ENCODE measurements at regions not wholly inside any gene's neighbourhood (a gene's known extent, or its start where the extent isn't known, plus 50 kb on each side); places are given as distances from the start of the nearest gene placed in this dataset.

DNA sequence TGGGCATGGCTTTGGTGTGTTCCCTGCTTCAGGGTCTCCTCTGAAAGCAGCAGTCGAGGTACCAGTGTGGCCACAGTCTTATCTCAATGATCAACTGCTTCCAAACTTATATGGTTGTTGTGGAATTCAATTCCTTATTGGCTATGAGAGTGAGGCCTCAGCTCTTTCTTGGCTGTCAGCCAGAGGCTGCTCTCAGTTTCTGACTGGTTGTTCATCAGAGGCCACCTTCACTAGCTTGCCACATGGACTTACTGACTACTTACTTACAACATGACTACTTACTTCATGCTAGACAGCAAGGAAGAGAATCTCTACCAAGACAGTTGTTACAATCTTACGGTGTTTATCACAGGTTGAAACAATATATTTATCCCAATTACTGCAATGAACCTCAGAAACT lies 789.2 kb downstream of the DIPK2A start:
- Histone ChIP-seq H3K4me1 (no peaks in the 10 kb centered on the region), H3K36me3 (no peaks in the 10 kb centered on the region), H3K4me3 (no peak overlapping the region), H3K9me3 (peaks cover 0 to 8% (median 0%) of the 10 kb centered on the region in 4 donors), H3K27me3 (no peaks in the 10 kb centered on the region), H3K27ac (no peak overlapping the region)
- no peak for DNase-seq (ENCODE audit: low spot score in 2 of 2)
- TF ChIP-seq, protein P1, sequence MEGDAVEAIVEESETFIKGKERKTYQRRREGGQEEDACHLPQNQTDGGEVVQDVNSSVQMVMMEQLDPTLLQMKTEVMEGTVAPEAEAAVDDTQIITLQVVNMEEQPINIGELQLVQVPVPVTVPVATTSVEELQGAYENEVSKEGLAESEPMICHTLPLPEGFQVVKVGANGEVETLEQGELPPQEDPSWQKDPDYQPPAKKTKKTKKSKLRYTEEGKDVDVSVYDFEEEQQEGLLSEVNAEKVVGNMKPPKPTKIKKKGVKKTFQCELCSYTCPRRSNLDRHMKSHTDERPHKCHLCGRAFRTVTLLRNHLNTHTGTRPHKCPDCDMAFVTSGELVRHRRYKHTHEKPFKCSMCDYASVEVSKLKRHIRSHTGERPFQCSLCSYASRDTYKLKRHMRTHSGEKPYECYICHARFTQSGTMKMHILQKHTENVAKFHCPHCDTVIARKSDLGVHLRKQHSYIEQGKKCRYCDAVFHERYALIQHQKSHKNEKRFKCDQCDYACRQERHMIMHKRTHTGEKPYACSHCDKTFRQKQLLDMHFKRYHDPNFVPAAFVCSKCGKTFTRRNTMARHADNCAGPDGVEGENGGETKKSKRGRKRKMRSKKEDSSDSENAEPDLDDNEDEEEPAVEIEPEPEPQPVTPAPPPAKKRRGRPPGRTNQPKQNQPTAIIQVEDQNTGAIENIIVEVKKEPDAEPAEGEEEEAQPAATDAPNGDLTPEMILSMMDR (IDR thresholded peaks at IDR 0.05) = no peak
- no peak for TF ChIP-seq POLR2A (IDR thresholded peaks at IDR 0.05)
- no peak for TF ChIP-seq EP300 (IDR thresholded peaks at IDR 0.05)
- WGBS, 2 donors = 57 to 70% methylated on average over 2 of the region's 2 CpGs

DNA sequence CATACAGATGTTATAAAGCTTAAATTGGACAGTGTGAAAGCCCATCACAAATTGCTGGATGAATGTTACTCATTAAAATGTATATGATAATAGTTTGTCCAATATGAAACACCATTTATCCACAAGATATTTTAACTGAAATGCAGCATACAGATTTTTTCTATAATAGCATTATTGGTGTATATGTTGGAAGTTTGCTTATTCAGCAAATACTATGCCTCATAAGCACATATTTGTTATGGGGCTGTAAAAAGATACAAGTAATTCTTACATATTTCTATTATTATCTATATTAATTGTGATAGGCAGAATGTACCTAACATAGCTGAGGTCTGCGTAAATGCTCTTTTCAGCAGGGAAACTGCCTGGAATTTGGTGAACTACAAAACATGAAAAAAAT lies 790.5 kb downstream of the DIPK2A start:
- no peak overlapping the region for H3K4me3 ChIP-seq
- H3K36me3 ChIP-seq = no peaks in the 10 kb centered on the region
- H3K4me1 ChIP-seq = no peaks in the 10 kb centered on the region
- 98 to 100% methylated on average over 1 of the region's 1 CpG for WGBS, 2 donors
- H3K27ac ChIP-seq = no peak overlapping the region
- H3K27me3 ChIP-seq = no peaks in the 10 kb centered on the region
- DNase-seq (ENCODE audit: low spot score in 2 of 2) = no peak
- H3K9me3 ChIP-seq = peaks cover 0 to under 1% (median 0%) of the 10 kb centered on the region in 4 donors
- TF ChIP-seq, protein P1 (IDR thresholded peaks at IDR 0.05) = no peak
- TF ChIP-seq EP300 (IDR thresholded peaks at IDR 0.05) (no peak), POLR2A (IDR thresholded peaks at IDR 0.05) (no peak)

DNA sequence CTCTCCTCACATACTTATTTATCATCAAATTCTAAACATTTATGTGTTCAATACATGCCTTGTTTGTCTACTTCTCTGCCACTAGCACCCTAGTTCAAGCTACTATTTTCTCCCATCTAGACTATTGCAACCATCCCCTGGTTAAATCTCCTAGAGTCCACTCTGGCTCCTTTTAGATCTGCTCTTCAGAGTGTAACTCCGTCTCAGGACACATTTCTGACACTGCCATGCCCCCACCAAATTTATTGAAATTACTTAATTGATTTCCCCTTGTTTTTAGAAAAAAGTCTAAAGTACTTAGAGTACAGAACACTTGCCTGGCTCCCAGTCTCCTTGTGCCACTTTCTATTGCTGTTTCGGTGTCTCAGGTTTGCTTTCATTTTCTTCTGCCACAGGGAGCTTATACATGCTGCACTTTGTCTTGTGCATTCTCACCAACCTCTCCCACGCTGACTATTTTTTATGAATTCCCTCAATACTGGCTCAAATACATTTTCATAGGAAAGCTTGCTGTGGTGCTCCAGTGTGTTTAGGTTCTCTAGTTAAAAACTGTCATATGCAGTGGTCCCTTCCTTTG lies 792.3 kb downstream of the DIPK2A start:
- no peaks in the 10 kb centered on the region for H3K27me3 ChIP-seq
- TF ChIP-seq, protein P1 (IDR thresholded peaks at IDR 0.05) = no peak
- TF ChIP-seq EP300 (IDR thresholded peaks at IDR 0.05) (no peak), POLR2A (IDR thresholded peaks at IDR 0.05) (no peak)
- no peaks in the 10 kb centered on the region for H3K4me1 ChIP-seq
- no peaks in the 10 kb centered on the region for H3K9me3 ChIP-seq
- no peaks in the 10 kb centered on the region for H3K36me3 ChIP-seq
- no peak overlapping the region for H3K4me3 ChIP-seq
- WGBS, 2 donors = 81 to 89% methylated on average over 3 of the region's 3 CpGs
- no peak for DNase-seq (ENCODE audit: low spot score in 2 of 2)
- no peak overlapping the region for H3K27ac ChIP-seq

DNA sequence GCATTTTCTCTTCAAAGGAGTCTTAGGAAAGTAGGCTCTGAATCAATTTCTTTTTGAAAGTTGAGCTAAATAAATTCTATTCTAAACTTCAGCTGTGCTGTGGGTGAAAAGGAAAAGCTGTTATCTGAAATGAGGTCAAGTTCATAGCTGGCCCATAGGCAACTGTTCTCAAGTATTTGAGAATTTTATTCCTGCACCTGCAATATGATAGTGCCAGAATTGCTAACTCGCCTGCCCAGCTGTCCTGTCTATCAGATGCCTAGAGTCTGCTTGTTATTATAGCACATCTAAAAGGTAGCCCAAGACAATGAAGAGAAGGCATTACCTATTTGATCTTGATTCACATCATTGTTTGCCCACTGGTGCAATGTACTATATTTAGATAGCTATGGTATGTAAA lies 798.7 kb downstream of the DIPK2A start:
- Histone ChIP-seq H3K36me3 (no peaks in the 10 kb centered on the region), H3K4me1 (peaks cover 0 to 10% (median 0%) of the 10 kb centered on the region in 4 donors), H3K27me3 (no peaks in the 10 kb centered on the region), H3K27ac (no peak overlapping the region), H3K4me3 (no peak overlapping the region), H3K9me3 (no peaks in the 10 kb centered on the region)
- WGBS, 2 donors = 71 to 72% methylated on average over 1 of the region's 1 CpG
- no peak for DNase-seq (ENCODE audit: low spot score in 2 of 2)
- TF ChIP-seq EP300 (IDR thresholded peaks at IDR 0.05) (no peak), POLR2A (IDR thresholded peaks at IDR 0.05) (no peak)
- TF ChIP-seq, protein P1 (IDR thresholded peaks at IDR 0.05) = no peak

DNA sequence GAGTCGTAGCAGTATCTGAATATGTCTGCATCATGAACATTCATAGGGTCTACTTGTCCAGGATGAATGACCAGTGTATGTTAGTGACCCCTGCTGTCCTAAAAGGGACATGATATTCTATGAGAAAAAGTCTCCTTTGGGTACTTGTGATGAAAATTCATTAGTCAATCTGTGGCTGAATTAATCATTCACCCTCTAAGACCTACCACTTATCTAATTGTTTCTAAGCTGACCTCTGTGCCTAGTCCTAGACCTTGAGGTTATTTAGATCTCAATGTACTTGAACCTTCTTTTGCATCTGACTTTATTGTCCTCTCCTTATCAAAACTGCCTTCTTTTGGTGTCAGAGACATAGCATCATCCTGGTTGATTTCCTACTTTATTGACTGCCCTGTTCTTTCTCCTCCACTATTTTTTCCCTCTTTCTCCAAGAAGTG lies 799.3 kb downstream of the DIPK2A start:
- 56 to 59% methylated on average over 1 of the region's 1 CpG for WGBS, 2 donors
- no peak overlapping the region for H3K4me3 ChIP-seq
- TF ChIP-seq, protein P1 (IDR thresholded peaks at IDR 0.05) = peak in 3 of 5 experiments; percentile 14 to 39 (median 25)
- TF ChIP-seq EP300 (IDR thresholded peaks at IDR 0.05) = no peak
- H3K36me3 ChIP-seq = no peaks in the 10 kb centered on the region
- H3K4me1 ChIP-seq = peaks cover 0 to 14% (median 0%) of the 10 kb centered on the region in 4 donors
- H3K27me3 ChIP-seq = no peaks in the 10 kb centered on the region
- DNase-seq (ENCODE audit: low spot score in 2 of 2) = peak in 1 of 2 donors; percentile 11
- no peaks in the 10 kb centered on the region for H3K9me3 ChIP-seq
- no peak overlapping the region for H3K27ac ChIP-seq

Data from tibial nerve (tissue), 4 donors.